Heart left ventricle (tissue), 13 donors: ENCODE measurements at regions not wholly inside any gene's neighbourhood (a gene's known extent, or its start where the extent isn't known, plus 50 kb on each side); places are given as distances from the start of the nearest gene placed in this dataset.

Source experiments
- POLR2A ChIP-seq, 2 donors: fragments of 450-650 bp; IDR thresholded peaks; one replicate each; pipeline ENCODE4 v1.6.1; 2017; ENCODE audit warnings: antibody characterized with exemption in 2 of 2, mild to moderate bottlenecking in 2 of 2, moderate library complexity in 2 of 2
- TF ChIP-seq, protein P1 (sequence below), 12 donors: fragments of 200-600 bp; sonication (generic) in 4 of 12; IDR thresholded peaks; one replicate each; pipeline versions ENCODE4 v1.5.0 to v1.8.0; 2018 to 2022; ENCODE audit warnings: antibody characterized with exemption in 12 of 12, mild to moderate bottlenecking in 5 of 12
- donor health status: ischemic (EF 13 %, LVEDD 7.1; RV severe dilation, severe dysfunction).
- donor health status: DM: no; HTN: yes; CAD: no.
- donor health status: DM: no; HTN: no; CAD: no.
- donor health status: ischemic (EF 25% LVEDD 6.9; RV normal size, moderate dysfunction).
- donor health status: ischemic (EF 25% LVEDD 5.7; RV mildly dilated, moderate dysfunction).
- donor health status: ischemic (EF 35%, LVEDD 5.7; RV mildly dilated, moderate dysfunction).
- donor health status: nonischemic (EF 11% LVEDD 7.7; RV severe dilation, severe dysfunction).
- donor health status: DM: yes; HTN: yes; CAD: no.
- donor health status: PGD.
- donor health status: ischemic (EF 29% LVEDD 5.4; RV normal size, mild dysfunction).
- donor health status: nonischemic (EF 23%, LVEDD 6.1; RV moderate dilation, normal function).

DNA sequence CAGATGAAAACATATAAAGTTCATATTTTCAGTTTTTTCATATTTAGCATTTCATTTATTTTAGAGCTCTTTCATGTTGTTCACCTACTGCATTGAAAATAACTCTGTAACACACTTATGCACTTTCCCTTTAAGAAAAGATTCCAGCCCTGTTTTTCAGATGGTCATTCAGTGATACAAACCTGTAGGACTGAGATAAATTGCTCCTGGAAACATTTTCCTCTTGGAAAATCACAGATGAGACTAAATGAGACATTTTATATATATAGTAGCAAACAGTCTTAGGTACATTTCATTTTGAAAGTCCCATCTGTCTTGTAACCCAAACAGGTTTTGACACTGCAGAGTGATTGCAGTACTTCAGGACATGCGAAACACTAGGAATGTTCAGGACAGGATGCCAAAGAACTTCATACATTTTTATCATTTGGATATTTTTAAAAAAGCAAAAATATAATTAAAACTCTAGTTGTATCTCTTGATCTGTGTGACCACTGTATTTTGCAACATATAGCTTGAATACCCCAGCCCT lies 412.4 kb downstream of the MTX2 start:
- TF ChIP-seq, protein P1, sequence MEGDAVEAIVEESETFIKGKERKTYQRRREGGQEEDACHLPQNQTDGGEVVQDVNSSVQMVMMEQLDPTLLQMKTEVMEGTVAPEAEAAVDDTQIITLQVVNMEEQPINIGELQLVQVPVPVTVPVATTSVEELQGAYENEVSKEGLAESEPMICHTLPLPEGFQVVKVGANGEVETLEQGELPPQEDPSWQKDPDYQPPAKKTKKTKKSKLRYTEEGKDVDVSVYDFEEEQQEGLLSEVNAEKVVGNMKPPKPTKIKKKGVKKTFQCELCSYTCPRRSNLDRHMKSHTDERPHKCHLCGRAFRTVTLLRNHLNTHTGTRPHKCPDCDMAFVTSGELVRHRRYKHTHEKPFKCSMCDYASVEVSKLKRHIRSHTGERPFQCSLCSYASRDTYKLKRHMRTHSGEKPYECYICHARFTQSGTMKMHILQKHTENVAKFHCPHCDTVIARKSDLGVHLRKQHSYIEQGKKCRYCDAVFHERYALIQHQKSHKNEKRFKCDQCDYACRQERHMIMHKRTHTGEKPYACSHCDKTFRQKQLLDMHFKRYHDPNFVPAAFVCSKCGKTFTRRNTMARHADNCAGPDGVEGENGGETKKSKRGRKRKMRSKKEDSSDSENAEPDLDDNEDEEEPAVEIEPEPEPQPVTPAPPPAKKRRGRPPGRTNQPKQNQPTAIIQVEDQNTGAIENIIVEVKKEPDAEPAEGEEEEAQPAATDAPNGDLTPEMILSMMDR (IDR thresholded peaks at IDR 0.05), result no peak
- no peak for TF ChIP-seq POLR2A (IDR thresholded peaks at IDR 0.05)
